ENCODE measurements at regions not wholly inside any gene's neighbourhood (a gene's known extent, or its start where the extent isn't known, plus 50 kb on each side); places are given as distances from the start of the nearest gene placed in this dataset.

DNA sequence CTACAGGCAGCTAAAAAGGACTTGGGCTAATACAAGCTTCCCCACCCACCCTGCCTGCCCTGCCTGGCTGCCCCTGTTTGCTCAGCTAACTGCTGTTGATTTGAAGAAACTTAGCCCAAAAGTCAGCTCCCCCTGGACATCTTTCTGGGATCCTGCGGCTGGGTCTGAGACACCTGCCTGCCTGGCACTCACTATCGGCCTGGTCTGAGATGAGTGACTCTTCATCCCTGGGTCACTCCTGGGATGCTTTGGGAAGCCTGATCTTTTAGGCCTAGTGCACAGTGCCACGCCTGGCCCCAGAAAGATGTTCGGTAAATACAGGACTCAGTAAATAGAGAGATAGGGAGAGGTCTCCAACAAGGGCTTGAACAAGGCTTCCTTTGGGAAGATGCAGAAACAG is 211.3 kb upstream of the DIO3 start:
- no peaks in the 10 kb centered on the region for H3K27me3 ChIP-seq (replicated peaks; ENCODE audit: insufficient read depth)
- H3K9ac ChIP-seq = no peak overlapping the region
- TF ChIP-seq EZH2phosphoT487 (IDR thresholded peaks at IDR 0.05; ENCODE audit: insufficient read depth, low read depth) (no peak), EZH2 (IDR thresholded peaks at IDR 0.05; ENCODE audit: insufficient read depth, poor library complexity, severe bottlenecking) (no peak)
- H3K4me3 ChIP-seq = no peak overlapping the region
- in situ Hi-C loops (cut with MboI) = no loop called here
- no peak overlapping the region for H2AFZ ChIP-seq
- H3K9me3 ChIP-seq (ENCODE audit: low read depth) = peaks cover 4% of the 10 kb centered on the region
- no peak overlapping the region for H3K27ac ChIP-seq
- no peaks in the 10 kb centered on the region for H3F3A ChIP-seq (ENCODE audit: insufficient read depth)
- DNase-seq = no peak
- H3K79me2 ChIP-seq (ENCODE audit: insufficient read depth) = no peaks in the 10 kb centered on the region
- no peaks in the 10 kb centered on the region for H4K20me1 ChIP-seq (ENCODE audit: insufficient read depth)
- H3K9me2 ChIP-seq (ENCODE audit: insufficient read depth) = no peaks in the 10 kb centered on the region
- WGBS, 2 experiments (ENCODE audit: low coverage in 1 of 2, low lambda C conversion rate in 2 of 2, missing lambda C conversion rate in 2 of 2) = 26 to 31% methylated on average over 4 of the region's 4 CpGs
- no peak overlapping the region for H3K4me2 ChIP-seq (ENCODE audit: unreplicated experiment)
- H3K36me3 ChIP-seq (ENCODE audit: low read depth) = no peaks in the 10 kb centered on the region
- H3K4me1 ChIP-seq (ENCODE audit: insufficient read depth) = no peaks in the 10 kb centered on the region

DNA sequence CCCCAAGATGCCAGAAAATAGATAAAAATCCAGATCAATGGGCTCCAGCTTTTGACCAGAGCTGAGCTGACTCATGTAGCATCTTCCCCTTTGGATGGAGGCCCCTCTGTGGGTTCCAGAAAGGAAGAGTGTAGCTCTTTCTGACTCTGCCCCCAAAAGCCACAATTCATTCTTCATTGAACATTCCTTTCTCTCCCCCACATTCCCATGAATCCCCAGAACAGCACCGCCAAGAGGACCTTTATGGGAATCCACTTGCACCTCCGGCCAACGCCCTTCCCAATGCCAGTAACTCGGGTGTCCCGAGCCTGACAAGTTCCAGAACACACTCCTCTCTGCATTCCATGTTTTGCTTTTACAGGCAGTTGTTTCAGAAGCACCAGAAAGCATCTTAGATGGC is 210.6 kb upstream of the DIO3 start:
- H3K27me3 ChIP-seq (replicated peaks; ENCODE audit: insufficient read depth) = no peaks in the 10 kb centered on the region
- in situ Hi-C loops (cut with MboI) = no loop called here
- no peaks in the 10 kb centered on the region for H3K36me3 ChIP-seq (ENCODE audit: low read depth)
- no peak overlapping the region for H3K4me3 ChIP-seq
- peaks cover 4% of the 10 kb centered on the region for H3K9me3 ChIP-seq (ENCODE audit: low read depth)
- no peaks in the 10 kb centered on the region for H4K20me1 ChIP-seq (ENCODE audit: insufficient read depth)
- no peaks in the 10 kb centered on the region for H3K4me1 ChIP-seq (ENCODE audit: insufficient read depth)
- no peak for TF ChIP-seq EZH2phosphoT487 (IDR thresholded peaks at IDR 0.05; ENCODE audit: insufficient read depth, low read depth)
- no peak for TF ChIP-seq EZH2 (IDR thresholded peaks at IDR 0.05; ENCODE audit: insufficient read depth, poor library complexity, severe bottlenecking)
- H3K9ac ChIP-seq = no peak overlapping the region
- H3K79me2 ChIP-seq (ENCODE audit: insufficient read depth) = no peaks in the 10 kb centered on the region
- DNase-seq = no peak
- no peaks in the 10 kb centered on the region for H3F3A ChIP-seq (ENCODE audit: insufficient read depth)
- H3K9me2 ChIP-seq (ENCODE audit: insufficient read depth) = no peaks in the 10 kb centered on the region
- no peak overlapping the region for H2AFZ ChIP-seq
- no peak overlapping the region for H3K27ac ChIP-seq
- H3K4me2 ChIP-seq (ENCODE audit: unreplicated experiment) = no peak overlapping the region
- 73 to 74% methylated on average over 5 of the region's 5 CpGs for WGBS, 2 experiments (ENCODE audit: low coverage in 1 of 2, low lambda C conversion rate in 2 of 2, missing lambda C conversion rate in 2 of 2)

DNA sequence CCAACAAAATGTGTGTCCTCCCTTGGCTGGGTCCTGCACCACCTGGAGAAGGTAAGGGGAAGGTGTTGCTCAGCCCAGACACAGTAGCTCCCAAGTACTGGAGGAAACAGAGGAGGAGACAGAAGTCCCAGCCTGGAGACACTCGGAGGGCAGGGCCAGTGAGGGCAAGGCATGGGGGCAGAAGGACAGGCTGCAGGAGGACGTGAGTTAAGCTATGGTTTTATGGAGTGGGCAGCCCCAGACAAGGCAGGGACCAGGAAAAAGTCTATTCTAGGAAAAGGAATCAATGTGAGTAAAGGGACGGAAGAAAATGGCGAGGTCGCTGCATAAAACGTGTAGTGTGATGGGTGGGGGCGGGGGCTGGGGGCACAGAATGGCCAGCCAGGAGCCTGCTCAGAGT is 210.1 kb upstream of the DIO3 start:
- H3K27me3 ChIP-seq (replicated peaks; ENCODE audit: insufficient read depth) = no peaks in the 10 kb centered on the region
- H3K4me3 ChIP-seq = no peak overlapping the region
- no peaks in the 10 kb centered on the region for H3F3A ChIP-seq (ENCODE audit: insufficient read depth)
- DNase-seq = no peak
- H3K36me3 ChIP-seq (ENCODE audit: low read depth) = no peaks in the 10 kb centered on the region
- WGBS, 2 experiments (ENCODE audit: low coverage in 1 of 2, low lambda C conversion rate in 2 of 2, missing lambda C conversion rate in 2 of 2) = 38 to 41% methylated on average over 7 of the region's 7 CpGs
- no peak overlapping the region for H3K9ac ChIP-seq
- H3K9me2 ChIP-seq (ENCODE audit: insufficient read depth) = no peaks in the 10 kb centered on the region
- in situ Hi-C loops (cut with MboI) = no loop called here
- H3K27ac ChIP-seq = no peak overlapping the region
- H2AFZ ChIP-seq = no peak overlapping the region
- H4K20me1 ChIP-seq (ENCODE audit: insufficient read depth) = no peaks in the 10 kb centered on the region
- H3K79me2 ChIP-seq (ENCODE audit: insufficient read depth) = no peaks in the 10 kb centered on the region
- no peak overlapping the region for H3K4me2 ChIP-seq (ENCODE audit: unreplicated experiment)
- TF ChIP-seq EZH2 (IDR thresholded peaks at IDR 0.05; ENCODE audit: insufficient read depth, poor library complexity, severe bottlenecking) = no peak
- TF ChIP-seq EZH2phosphoT487 (IDR thresholded peaks at IDR 0.05; ENCODE audit: insufficient read depth, low read depth) = no peak
- H3K9me3 ChIP-seq (ENCODE audit: low read depth) = peaks cover 4% of the 10 kb centered on the region
- no peaks in the 10 kb centered on the region for H3K4me1 ChIP-seq (ENCODE audit: insufficient read depth)

DNA sequence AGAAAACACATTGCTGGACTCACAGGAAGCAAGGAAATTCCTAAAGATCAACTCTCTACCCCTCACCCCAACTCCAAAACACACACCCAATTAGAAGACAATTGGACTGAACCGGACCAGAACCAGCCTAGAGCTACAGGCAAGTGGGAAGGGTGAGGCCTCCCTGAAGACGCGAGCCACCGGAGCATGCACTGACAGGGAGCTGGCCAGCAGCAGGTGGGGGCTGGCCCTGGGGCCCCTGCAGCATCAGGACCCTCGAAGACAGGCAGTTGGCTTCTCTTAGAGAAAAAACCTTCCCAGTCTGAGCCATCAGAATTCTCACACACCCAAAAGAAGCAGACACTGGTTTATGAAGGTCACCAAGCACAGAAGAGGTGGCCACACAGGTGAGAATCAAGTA is 209.5 kb upstream of the DIO3 start:
- Histone ChIP-seq H3K9ac (no peak overlapping the region), H3K27ac (no peak overlapping the region), H3K4me1 (ENCODE audit: insufficient read depth) (no peaks in the 10 kb centered on the region), H3K27me3 (replicated peaks; ENCODE audit: insufficient read depth) (no peaks in the 10 kb centered on the region), H3K9me3 (ENCODE audit: low read depth) (no peaks in the 10 kb centered on the region), H2AFZ (no peak overlapping the region), H4K20me1 (ENCODE audit: insufficient read depth) (no peaks in the 10 kb centered on the region), H3K9me2 (ENCODE audit: insufficient read depth) (no peaks in the 10 kb centered on the region), H3K79me2 (ENCODE audit: insufficient read depth) (no peaks in the 10 kb centered on the region), H3K4me3 (no peak overlapping the region), H3K4me2 (ENCODE audit: unreplicated experiment) (no peak overlapping the region), H3F3A (ENCODE audit: insufficient read depth) (no peaks in the 10 kb centered on the region), H3K36me3 (ENCODE audit: low read depth) (no peaks in the 10 kb centered on the region)
- 67 to 69% methylated on average over 5 of the region's 5 CpGs for WGBS, 2 experiments (ENCODE audit: low coverage in 1 of 2, low lambda C conversion rate in 2 of 2, missing lambda C conversion rate in 2 of 2)
- TF ChIP-seq EZH2phosphoT487 (IDR thresholded peaks at IDR 0.05; ENCODE audit: insufficient read depth, low read depth) (no peak), EZH2 (IDR thresholded peaks at IDR 0.05; ENCODE audit: insufficient read depth, poor library complexity, severe bottlenecking) (no peak)
- in situ Hi-C loops (cut with MboI) = no loop called here
- DNase-seq = no peak

DNA sequence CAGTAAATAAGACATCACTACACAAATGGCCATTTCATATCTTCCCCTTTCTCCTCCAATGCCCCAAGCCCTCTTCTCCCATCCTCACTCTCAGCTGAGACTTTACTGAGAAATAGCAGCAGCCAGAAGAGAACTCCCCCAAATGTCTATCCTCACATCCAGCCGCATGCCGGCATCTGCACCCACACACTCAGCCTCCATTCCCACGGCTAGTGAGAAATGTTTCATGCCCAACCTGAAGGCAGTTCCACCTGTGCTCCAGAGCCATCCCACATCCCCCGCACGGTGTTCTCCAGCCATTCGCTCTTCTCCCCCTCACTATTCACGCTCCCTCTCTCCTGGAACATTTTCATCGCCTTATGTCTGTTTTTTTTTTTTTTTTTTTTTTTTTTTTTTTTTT is 208.7 kb upstream of the DIO3 start:
- in situ Hi-C loops (cut with MboI) = no loop called here
- no peaks in the 10 kb centered on the region for H3K9me3 ChIP-seq (ENCODE audit: low read depth)
- TF ChIP-seq EZH2 (IDR thresholded peaks at IDR 0.05; ENCODE audit: insufficient read depth, poor library complexity, severe bottlenecking) = no peak
- TF ChIP-seq EZH2phosphoT487 (IDR thresholded peaks at IDR 0.05; ENCODE audit: insufficient read depth, low read depth) = no peak
- no peak overlapping the region for H3K4me2 ChIP-seq (ENCODE audit: unreplicated experiment)
- H3K36me3 ChIP-seq (ENCODE audit: low read depth) = no peaks in the 10 kb centered on the region
- H3K9me2 ChIP-seq (ENCODE audit: insufficient read depth) = no peaks in the 10 kb centered on the region
- H3K27ac ChIP-seq = no peak overlapping the region
- no peak overlapping the region for H2AFZ ChIP-seq
- no peaks in the 10 kb centered on the region for H3K27me3 ChIP-seq (replicated peaks; ENCODE audit: insufficient read depth)
- no peaks in the 10 kb centered on the region for H4K20me1 ChIP-seq (ENCODE audit: insufficient read depth)
- WGBS, 2 experiments (ENCODE audit: low coverage in 1 of 2, low lambda C conversion rate in 2 of 2, missing lambda C conversion rate in 2 of 2) = 80 to 83% methylated on average over 8 of the region's 8 CpGs
- H3K9ac ChIP-seq = no peak overlapping the region
- DNase-seq = no peak
- no peak overlapping the region for H3K4me3 ChIP-seq
- no peaks in the 10 kb centered on the region for H3K4me1 ChIP-seq (ENCODE audit: insufficient read depth)
- no peaks in the 10 kb centered on the region for H3F3A ChIP-seq (ENCODE audit: insufficient read depth)
- no peaks in the 10 kb centered on the region for H3K79me2 ChIP-seq (ENCODE audit: insufficient read depth)
